RWPE2 (cell line): ENCODE measurements at regions not wholly inside any gene's neighbourhood (a gene's known extent, or its start where the extent isn't known, plus 50 kb on each side); places are given as distances from the start of the nearest gene placed in this dataset.

Experiments
- ATAC-seq: fragments of 200-7000 bp; cut with Tn5 transposase; 3 replicates; pipeline ENCODE4 v1.9.1; 2021; ENCODE audit warnings: low read depth
- DNase-seq: peaks from one replicate; pipeline ENCODE4 v3.0.0-alpha.2; 2020; ENCODE audit warnings: low spot score
- H3K27ac ChIP-seq: fragments of 450-650 bp; 2 replicates; pipeline ENCODE4 v1.5.1; 2017; ENCODE audit warnings: mild to moderate bottlenecking; ENCODE audit not compliant: poor library complexity, severe bottlenecking
- H3K27me3 ChIP-seq: fragments of 250-450 bp; sonication (Bioruptor Pico); 2 replicates; pipeline ENCODE4 v1.5.1; 2021; ENCODE audit warnings: mild to moderate bottlenecking, moderate library complexity; ENCODE audit not compliant: insufficient read depth, poor library complexity, severe bottlenecking
- H3K36me3 ChIP-seq: fragments of 250-450 bp; sonication (Bioruptor Pico); 2 replicates; pipeline ENCODE4 v1.5.1; 2020; ENCODE audit warnings: low read depth, mild to moderate bottlenecking, moderate library complexity
- H3K4me1 ChIP-seq: fragments of 250-450 bp; sonication (Bioruptor Pico); 2 replicates; pipeline ENCODE4 v1.5.1; 2021; ENCODE audit warnings: mild to moderate bottlenecking, moderate library complexity; ENCODE audit not compliant: insufficient read depth, poor library complexity, severe bottlenecking
- H3K4me3 ChIP-seq: fragments of 250-450 bp; sonication (Bioruptor Pico); 2 replicates; pipeline ENCODE4 v1.5.1; 2021; ENCODE audit warnings: mild to moderate bottlenecking, moderate library complexity; ENCODE audit not compliant: severe bottlenecking
- H3K9me3 ChIP-seq: fragments of 250-450 bp; sonication (Bioruptor Pico); 2 replicates; pipeline ENCODE4 v1.5.1; 2021; ENCODE audit warnings: mild to moderate bottlenecking, moderate library complexity; ENCODE audit not compliant: severe bottlenecking
- TF ChIP-seq, protein P1 (sequence below): fragments of 450-650 bp; IDR thresholded peaks from one replicate; pipeline ENCODE4 v1.5.1; 2017; ENCODE audit warnings: mild to moderate bottlenecking, moderate library complexity; ENCODE audit not compliant: poor library complexity, severe bottlenecking

DNA sequence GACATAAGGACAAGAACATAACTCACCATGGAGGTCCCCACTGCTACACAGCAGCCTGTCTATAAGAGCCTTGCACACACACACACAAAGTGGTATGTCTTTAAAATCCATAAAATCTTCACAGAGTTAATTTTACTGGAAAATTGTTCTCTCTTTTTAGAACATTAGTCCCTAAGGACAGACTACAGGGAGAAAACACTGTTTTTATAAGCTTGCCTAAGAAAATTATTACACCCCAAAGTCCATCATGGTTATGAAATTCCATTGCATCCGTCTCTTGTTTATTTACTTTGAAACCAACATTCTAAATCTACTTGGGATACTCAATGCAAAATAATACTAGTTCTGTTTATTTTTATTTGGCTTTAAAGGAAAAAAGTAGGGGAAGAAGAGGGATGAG, 197.4 kb downstream of the SETD4 start:
- no peak for ATAC-seq
- TF ChIP-seq, protein P1, sequence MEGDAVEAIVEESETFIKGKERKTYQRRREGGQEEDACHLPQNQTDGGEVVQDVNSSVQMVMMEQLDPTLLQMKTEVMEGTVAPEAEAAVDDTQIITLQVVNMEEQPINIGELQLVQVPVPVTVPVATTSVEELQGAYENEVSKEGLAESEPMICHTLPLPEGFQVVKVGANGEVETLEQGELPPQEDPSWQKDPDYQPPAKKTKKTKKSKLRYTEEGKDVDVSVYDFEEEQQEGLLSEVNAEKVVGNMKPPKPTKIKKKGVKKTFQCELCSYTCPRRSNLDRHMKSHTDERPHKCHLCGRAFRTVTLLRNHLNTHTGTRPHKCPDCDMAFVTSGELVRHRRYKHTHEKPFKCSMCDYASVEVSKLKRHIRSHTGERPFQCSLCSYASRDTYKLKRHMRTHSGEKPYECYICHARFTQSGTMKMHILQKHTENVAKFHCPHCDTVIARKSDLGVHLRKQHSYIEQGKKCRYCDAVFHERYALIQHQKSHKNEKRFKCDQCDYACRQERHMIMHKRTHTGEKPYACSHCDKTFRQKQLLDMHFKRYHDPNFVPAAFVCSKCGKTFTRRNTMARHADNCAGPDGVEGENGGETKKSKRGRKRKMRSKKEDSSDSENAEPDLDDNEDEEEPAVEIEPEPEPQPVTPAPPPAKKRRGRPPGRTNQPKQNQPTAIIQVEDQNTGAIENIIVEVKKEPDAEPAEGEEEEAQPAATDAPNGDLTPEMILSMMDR, result no peak
- H3K27me3 ChIP-seq, result no peaks in the 10 kb centered on the region

DNA sequence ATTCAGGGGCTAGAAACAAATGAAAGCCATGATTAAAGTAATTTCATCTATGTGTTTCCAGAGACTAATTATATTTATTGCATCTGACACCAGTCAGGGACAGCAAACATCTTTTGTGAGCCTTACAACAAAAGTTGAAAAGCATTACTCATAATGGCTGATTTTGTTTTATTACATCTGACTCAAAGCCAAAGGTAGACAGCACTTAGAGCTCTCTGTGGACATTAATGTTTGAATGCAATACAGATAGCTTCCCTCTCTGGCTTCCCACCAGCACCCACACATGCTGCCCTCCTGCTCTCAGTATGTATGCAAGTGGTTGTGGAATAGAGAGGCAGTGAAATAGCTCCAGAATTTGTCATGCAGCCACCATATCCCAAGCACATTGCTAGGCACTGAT, 198.7 kb downstream of the SETD4 start:
- no peak overlapping the region for H3K4me3 ChIP-seq
- DNase-seq (no peak), ATAC-seq (no peak)

More for the DNA sequence above, 197.4 kb downstream of the SETD4 start:
- no peak for DNase-seq
- H3K36me3 ChIP-seq, result no peaks in the 10 kb centered on the region
- no peaks in the 10 kb centered on the region for H3K9me3 ChIP-seq
- no peaks in the 10 kb centered on the region for H3K4me1 ChIP-seq
- H3K4me3 ChIP-seq, result no peak overlapping the region
- no peak overlapping the region for H3K27ac ChIP-seq

DNA sequence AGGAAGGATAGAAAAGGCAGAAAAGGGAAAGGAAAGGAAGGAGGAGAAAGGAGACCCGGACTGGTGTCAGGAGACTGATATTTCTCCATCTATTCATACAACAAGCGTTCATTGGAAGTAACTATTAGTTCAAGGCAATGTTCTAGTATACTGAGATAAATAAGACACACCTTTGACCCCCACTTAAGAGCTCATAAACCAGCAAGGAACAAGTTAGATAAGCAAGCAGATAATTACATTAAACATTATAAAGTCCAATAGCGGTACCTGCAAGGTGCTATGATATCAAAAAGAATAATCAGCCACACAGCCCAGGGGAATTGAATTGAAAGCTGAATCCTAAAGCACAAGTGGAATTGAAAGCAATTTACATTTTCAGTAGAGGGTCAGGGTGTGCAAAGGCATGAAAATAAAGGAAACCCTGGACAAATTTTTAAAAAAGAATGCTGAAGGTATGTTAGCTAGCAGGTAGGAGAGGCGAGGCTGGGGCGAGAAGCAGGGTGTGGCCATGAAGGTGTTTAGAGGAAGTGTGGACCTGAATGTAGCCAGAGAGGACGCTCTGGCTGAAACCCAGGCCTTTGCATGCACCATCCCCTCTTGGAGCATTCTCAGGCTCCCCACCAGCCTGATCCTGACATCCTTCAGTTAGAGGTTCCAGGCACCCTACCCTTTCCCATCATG, 200.0 kb downstream of the SETD4 start:
- ATAC-seq (no peak), DNase-seq (no peak)
- Histone ChIP-seq H3K36me3 (no peaks in the 10 kb centered on the region), H3K4me1 (no peaks in the 10 kb centered on the region), H3K27ac (no peak overlapping the region), H3K9me3 (no peaks in the 10 kb centered on the region), H3K27me3 (no peaks in the 10 kb centered on the region), H3K4me3 (no peak overlapping the region)
- TF ChIP-seq, protein P1, result no peak

More for the DNA sequence above, 198.7 kb downstream of the SETD4 start:
- no peaks in the 10 kb centered on the region for H3K27me3 ChIP-seq
- H3K36me3 ChIP-seq, result no peaks in the 10 kb centered on the region
- no peaks in the 10 kb centered on the region for H3K4me1 ChIP-seq
- TF ChIP-seq, protein P1, result no peak
- no peak overlapping the region for H3K27ac ChIP-seq
- H3K9me3 ChIP-seq, result no peaks in the 10 kb centered on the region

DNA sequence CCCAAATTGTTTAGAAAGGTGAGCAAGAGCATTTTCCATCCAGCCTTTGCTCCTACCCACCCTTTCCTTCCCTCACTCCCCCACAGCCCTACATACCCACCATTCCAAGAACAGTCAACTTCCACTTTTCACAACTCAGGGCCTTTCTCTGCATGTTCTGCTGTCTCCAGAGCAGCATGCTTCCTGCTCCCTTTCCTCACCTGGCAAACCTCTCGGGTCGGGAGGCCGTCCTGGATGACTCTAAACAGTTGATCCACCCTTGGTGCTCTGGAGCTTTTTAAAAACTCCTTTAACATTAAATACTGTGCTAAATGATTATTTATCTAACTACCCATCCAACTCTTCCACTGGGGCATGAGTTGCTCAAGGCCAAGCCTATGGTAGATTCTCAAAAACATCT, 200.6 kb downstream of the SETD4 start:
- no peaks in the 10 kb centered on the region for H3K27me3 ChIP-seq
- TF ChIP-seq, protein P1, result no peak
- H3K36me3 ChIP-seq, result no peaks in the 10 kb centered on the region
- no peaks in the 10 kb centered on the region for H3K4me1 ChIP-seq
- ATAC-seq (no peak), DNase-seq (no peak)
- no peak overlapping the region for H3K4me3 ChIP-seq
- H3K9me3 ChIP-seq, result no peaks in the 10 kb centered on the region
- no peak overlapping the region for H3K27ac ChIP-seq

DNA sequence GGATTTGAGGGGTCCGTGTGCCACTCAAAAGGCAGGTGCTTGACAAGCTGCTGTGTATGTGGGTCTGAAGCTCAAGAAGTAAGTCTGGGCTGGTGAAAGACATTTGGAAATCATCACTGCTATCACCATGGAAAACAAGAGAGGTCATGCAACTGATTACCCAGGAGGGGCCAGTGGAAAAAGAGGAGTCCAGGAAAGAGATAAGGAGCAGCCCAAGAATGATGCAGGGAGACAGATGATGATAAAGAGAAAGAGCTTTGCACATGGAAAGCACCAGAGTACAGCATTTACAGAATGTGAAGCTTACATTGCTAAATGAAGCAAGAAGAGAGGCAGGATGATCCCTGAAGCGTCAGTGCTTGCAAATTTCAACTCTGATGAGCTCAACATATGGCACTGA, 203.2 kb downstream of the SETD4 start:
- Histone ChIP-seq H3K27me3 (no peaks in the 10 kb centered on the region), H3K4me1 (no peaks in the 10 kb centered on the region), H3K4me3 (no peak overlapping the region), H3K27ac (no peak overlapping the region), H3K36me3 (no peaks in the 10 kb centered on the region), H3K9me3 (no peaks in the 10 kb centered on the region)
- DNase-seq (no peak), ATAC-seq (no peak)
- TF ChIP-seq, protein P1, result no peak
